Erythroblast (primary cell): ENCODE measurements at regions not wholly inside any gene's neighbourhood (a gene's known extent, or its start where the extent isn't known, plus 50 kb on each side); places are given as distances from the start of the nearest gene placed in this dataset.

Experiments used
- GATA1 ChIP-seq: IDR thresholded peaks from 2 replicates; pipeline ENCODE4 v1.6.1; 2011; ENCODE audit warnings: low read depth, mild to moderate bottlenecking, control low read depth, low read length, moderate library complexity
- POLR2A ChIP-seq: IDR thresholded peaks from 2 replicates; pipeline ENCODE4 v1.6.1; 2011; ENCODE audit warnings: mild to moderate bottlenecking, low read length

- TF ChIP-seq POLR2A (no peak), GATA1 (no peak)
Measured at GRCh38 chr6:90910893-90911292, 324.0 kb upstream of the MAP3K7 start.
